ENCODE measurements at regions not wholly inside any gene's neighbourhood (a gene's known extent, or its start where the extent isn't known, plus 50 kb on each side); places are given as distances from the start of the nearest gene placed in this dataset.

DNA sequence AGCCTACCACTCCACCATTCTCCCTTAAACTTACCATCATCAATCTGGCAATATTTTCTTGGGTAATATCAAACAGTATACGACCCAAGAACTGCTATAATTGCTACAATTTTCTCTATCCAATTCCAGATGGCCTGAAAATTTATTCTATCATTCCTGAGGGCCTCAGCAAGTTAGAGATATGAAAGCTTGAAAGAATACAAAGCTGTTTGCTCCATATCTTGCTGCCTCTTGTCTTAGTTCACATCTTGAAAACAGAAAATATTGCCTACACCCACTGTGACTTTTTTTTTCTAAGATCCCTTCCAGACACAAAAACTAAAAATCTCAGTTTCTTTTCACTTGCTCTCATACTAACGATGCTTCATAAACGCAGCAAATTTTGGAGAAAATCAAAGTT is 898.9 kb downstream of the OTOL1 start:
- TF ChIP-seq, protein P1, sequence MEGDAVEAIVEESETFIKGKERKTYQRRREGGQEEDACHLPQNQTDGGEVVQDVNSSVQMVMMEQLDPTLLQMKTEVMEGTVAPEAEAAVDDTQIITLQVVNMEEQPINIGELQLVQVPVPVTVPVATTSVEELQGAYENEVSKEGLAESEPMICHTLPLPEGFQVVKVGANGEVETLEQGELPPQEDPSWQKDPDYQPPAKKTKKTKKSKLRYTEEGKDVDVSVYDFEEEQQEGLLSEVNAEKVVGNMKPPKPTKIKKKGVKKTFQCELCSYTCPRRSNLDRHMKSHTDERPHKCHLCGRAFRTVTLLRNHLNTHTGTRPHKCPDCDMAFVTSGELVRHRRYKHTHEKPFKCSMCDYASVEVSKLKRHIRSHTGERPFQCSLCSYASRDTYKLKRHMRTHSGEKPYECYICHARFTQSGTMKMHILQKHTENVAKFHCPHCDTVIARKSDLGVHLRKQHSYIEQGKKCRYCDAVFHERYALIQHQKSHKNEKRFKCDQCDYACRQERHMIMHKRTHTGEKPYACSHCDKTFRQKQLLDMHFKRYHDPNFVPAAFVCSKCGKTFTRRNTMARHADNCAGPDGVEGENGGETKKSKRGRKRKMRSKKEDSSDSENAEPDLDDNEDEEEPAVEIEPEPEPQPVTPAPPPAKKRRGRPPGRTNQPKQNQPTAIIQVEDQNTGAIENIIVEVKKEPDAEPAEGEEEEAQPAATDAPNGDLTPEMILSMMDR (IDR thresholded peaks at IDR 0.05), result no peak
- TF ChIP-seq POLR2A (IDR thresholded peaks at IDR 0.05), result no peak
